SU-DHL-6 (cell line): ENCODE measurements at regions not wholly inside any gene's neighbourhood (a gene's known extent, or its start where the extent isn't known, plus 50 kb on each side); places are given as distances from the start of the nearest gene placed in this dataset.

Experiments
- H2AFZ ChIP-seq: fragments of 200-600 bp; sonication (generic); 2 replicates; pipeline ENCODE4 v1.6.1; 2014; ENCODE audit warnings: low read depth, mild to moderate bottlenecking, moderate library complexity, mixed read lengths, antibody characterized with exemption, low read length; ENCODE audit not compliant: severe bottlenecking
- H3F3A ChIP-seq: fragments of 200-600 bp; shearing (Covaris generic); 2 replicates; pipeline ENCODE4 v1.6.0; 2016; ENCODE audit warnings: antibody characterized with exemption, mild to moderate bottlenecking; ENCODE audit not compliant: insufficient read depth
- H3K27ac ChIP-seq: fragments of 200-600 bp; sonication (generic); 2 replicates; pipeline ENCODE4 v1.5.1; 2016; ENCODE audit warnings: low read depth, mild to moderate bottlenecking, low read length, moderate library complexity, mixed read lengths
- H3K27me3 ChIP-seq: fragments of 200-600 bp; sonication (generic), shearing (Covaris generic); 2 replicates; pipeline ENCODE4 v1.6.0; 2014; ENCODE audit warnings: mild to moderate bottlenecking, low read length
- H3K36me3 ChIP-seq: fragments of 200-600 bp; sonication (generic); 2 replicates; pipeline ENCODE4 v1.6.1; 2014; ENCODE audit warnings: mild to moderate bottlenecking, low read length, mixed read lengths
- H3K4me2 ChIP-seq: fragments of 300-600, 200-600 bp; shearing (Covaris generic), sonication (generic); 2 replicates; pipeline ENCODE4 v1.6.0; 2014; ENCODE audit warnings: low read length, low read depth, mild to moderate bottlenecking; ENCODE audit not compliant: poor library complexity, severe bottlenecking
- H3K4me3 ChIP-seq: fragments of 200-600 bp; sonication (generic); 2 replicates; pipeline ENCODE4 v1.5.1; 2014; ENCODE audit warnings: antibody characterized with exemption, low read length, mild to moderate bottlenecking, mixed read lengths; ENCODE audit not compliant: insufficient read depth, poor library complexity, severe bottlenecking
- H3K79me2 ChIP-seq: fragments of 200-600 bp; sonication (generic); 2 replicates; pipeline ENCODE4 v1.6.1; 2014; ENCODE audit warnings: mild to moderate bottlenecking, low read length, moderate library complexity; ENCODE audit not compliant: insufficient read depth
- H3K9ac ChIP-seq: fragments of 200-600 bp; sonication (generic); 2 replicates; pipeline ENCODE4 v1.7.0; 2014; ENCODE audit warnings: mild to moderate bottlenecking, low read length
- H3K9me2 ChIP-seq: fragments of 200-600 bp; sonication (generic); replicated peaks from 2 replicates; pipeline ENCODE4 v1.6.1; 2014; ENCODE audit warnings: low read length; ENCODE audit not compliant: insufficient read depth
- H3K9me3 ChIP-seq: fragments of 200-600 bp; sonication (generic); 2 replicates; pipeline ENCODE4 v1.6.1; 2014; ENCODE audit warnings: low read length, mixed read lengths; ENCODE audit not compliant: insufficient read depth
- H4K20me1 ChIP-seq: fragments of 200-600 bp; sonication (generic); 2 replicates; pipeline ENCODE4 v1.6.1; 2014; ENCODE audit warnings: low read depth, mild to moderate bottlenecking, antibody characterized with exemption, low read length, moderate library complexity, mixed read lengths
- EZH2phosphoT487 ChIP-seq: fragments of 200-600 bp; sonication (generic), shearing (Covaris generic); conservative IDR thresholded peaks from 2 replicates; pipeline ENCODE4 v1.6.1; 2018; ENCODE audit warnings: mild to moderate bottlenecking, antibody characterized with exemption, low read length, moderate library complexity, mixed read lengths
- TF ChIP-seq, protein P1 (sequence below): fragments of 200-600 bp; sonication (generic); IDR thresholded peaks from one replicate; pipeline ENCODE4 v1.5.1; 2017; ENCODE audit warnings: antibody characterized with exemption, mild to moderate bottlenecking, low read length, moderate library complexity; ENCODE audit not compliant: insufficient read depth, poor library complexity, severe bottlenecking

DNA sequence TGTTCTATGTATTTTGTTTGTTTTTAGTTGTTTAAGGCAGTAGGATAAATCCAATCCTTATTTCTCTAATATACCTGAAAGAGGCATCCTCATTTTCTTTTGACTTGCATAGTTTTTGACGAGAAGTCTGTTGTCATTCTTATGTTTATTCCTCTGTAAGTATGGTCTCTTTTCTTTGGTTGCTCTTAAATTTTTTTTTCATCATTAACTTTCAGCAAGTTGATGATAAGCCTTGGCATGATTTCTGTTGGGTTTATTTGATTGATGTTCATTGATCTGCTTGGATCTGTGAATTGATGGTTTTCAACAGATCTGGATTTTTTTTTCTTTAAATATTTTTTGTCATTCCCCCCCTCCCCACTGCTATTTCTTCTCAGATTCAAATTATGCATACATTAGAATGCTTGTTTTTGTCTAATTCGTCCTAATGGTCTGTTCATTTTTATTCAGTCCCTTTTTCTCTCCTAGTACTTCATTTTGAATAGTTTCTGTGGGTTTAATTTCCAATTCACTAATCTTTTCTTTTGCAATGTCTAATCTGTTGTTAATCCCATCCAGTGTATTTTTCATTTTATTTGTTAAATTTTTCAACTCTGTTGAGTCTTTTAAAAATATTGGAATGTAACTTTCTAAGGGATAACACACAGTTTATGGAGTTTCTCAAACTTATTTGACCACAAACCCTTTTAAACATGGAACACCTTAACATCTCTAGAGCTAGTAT is 495.9 kb downstream of the CSNK1G3 start:
- Histone ChIP-seq H3K4me3 (no peak overlapping the region), H3K9me3 (peaks cover 16% of the 10 kb centered on the region; the same call in 1 of the 2 replicates), H3K79me2 (no peaks in the 10 kb centered on the region), H4K20me1 (no peaks in the 10 kb centered on the region), H2AFZ (no peak overlapping the region), H3K36me3 (peaks cover 16% of the 10 kb centered on the region), H3K9ac (no peak overlapping the region), H3K27ac (no peak overlapping the region), H3K27me3 (no peaks in the 10 kb centered on the region), H3K9me2 (no peaks in the 10 kb centered on the region), H3F3A (no peaks in the 10 kb centered on the region), H3K4me2 (no peak overlapping the region)
- TF ChIP-seq EZH2phosphoT487, result no peak
- TF ChIP-seq, protein P1, sequence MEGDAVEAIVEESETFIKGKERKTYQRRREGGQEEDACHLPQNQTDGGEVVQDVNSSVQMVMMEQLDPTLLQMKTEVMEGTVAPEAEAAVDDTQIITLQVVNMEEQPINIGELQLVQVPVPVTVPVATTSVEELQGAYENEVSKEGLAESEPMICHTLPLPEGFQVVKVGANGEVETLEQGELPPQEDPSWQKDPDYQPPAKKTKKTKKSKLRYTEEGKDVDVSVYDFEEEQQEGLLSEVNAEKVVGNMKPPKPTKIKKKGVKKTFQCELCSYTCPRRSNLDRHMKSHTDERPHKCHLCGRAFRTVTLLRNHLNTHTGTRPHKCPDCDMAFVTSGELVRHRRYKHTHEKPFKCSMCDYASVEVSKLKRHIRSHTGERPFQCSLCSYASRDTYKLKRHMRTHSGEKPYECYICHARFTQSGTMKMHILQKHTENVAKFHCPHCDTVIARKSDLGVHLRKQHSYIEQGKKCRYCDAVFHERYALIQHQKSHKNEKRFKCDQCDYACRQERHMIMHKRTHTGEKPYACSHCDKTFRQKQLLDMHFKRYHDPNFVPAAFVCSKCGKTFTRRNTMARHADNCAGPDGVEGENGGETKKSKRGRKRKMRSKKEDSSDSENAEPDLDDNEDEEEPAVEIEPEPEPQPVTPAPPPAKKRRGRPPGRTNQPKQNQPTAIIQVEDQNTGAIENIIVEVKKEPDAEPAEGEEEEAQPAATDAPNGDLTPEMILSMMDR, result no peak

- Histone ChIP-seq H4K20me1 (no peaks in the 10 kb centered on the region), H3K9ac (no peak overlapping the region), H3K27me3 (no peaks in the 10 kb centered on the region), H3K9me2 (no peaks in the 10 kb centered on the region), H2AFZ (no peak overlapping the region), H3K27ac (no peak overlapping the region), H3K4me3 (no peak overlapping the region), H3K4me2 (no peak overlapping the region), H3F3A (no peaks in the 10 kb centered on the region), H3K9me3 (no peaks in the 10 kb centered on the region), H3K79me2 (no peaks in the 10 kb centered on the region), H3K36me3 (no peaks in the 10 kb centered on the region)
- TF ChIP-seq EZH2phosphoT487, result no peak
- TF ChIP-seq, protein P1, result no peak
Observed at GRCh38 chr5:124001036-124001615, 489.1 kb downstream of the CSNK1G3 start.

- H3K4me2 ChIP-seq, result no peak overlapping the region
- no peaks in the 10 kb centered on the region for H3K27me3 ChIP-seq
- no peak overlapping the region for H2AFZ ChIP-seq
- H3K9me2 ChIP-seq, result no peaks in the 10 kb centered on the region
- H3K79me2 ChIP-seq, result no peaks in the 10 kb centered on the region
- H4K20me1 ChIP-seq, result no peaks in the 10 kb centered on the region
- H3K27ac ChIP-seq, result no peak overlapping the region
- no peak overlapping the region for H3K9ac ChIP-seq
- no peak overlapping the region for H3K4me3 ChIP-seq
- H3K36me3 ChIP-seq, result no peaks in the 10 kb centered on the region
- H3F3A ChIP-seq, result no peaks in the 10 kb centered on the region
- H3K9me3 ChIP-seq, result no peaks in the 10 kb centered on the region
- no peak for TF ChIP-seq EZH2phosphoT487
- TF ChIP-seq, protein P1, result no peak
Observed at GRCh38 chr5:124000538-124000937, 488.6 kb downstream of the CSNK1G3 start.
